PC-9 (cell line): ENCODE measurements at regions not wholly inside any gene's neighbourhood (a gene's known extent, or its start where the extent isn't known, plus 50 kb on each side); places are given as distances from the start of the nearest gene placed in this dataset.

Experiments used
- EZH2 ChIP-seq: fragments of 200-600 bp; sonication (generic); IDR thresholded peaks from 2 replicates; pipeline ENCODE4 v1.8.0; 2017; ENCODE audit warnings: antibody characterized with exemption, low read depth
- TF ChIP-seq, protein P1 (sequence below): fragments of 200-600 bp; sonication (generic); conservative IDR thresholded peaks from 2 replicates; pipeline ENCODE4 v1.6.1; 2017; ENCODE audit warnings: mixed run types, antibody characterized with exemption, mild to moderate bottlenecking, moderate library complexity

DNA sequence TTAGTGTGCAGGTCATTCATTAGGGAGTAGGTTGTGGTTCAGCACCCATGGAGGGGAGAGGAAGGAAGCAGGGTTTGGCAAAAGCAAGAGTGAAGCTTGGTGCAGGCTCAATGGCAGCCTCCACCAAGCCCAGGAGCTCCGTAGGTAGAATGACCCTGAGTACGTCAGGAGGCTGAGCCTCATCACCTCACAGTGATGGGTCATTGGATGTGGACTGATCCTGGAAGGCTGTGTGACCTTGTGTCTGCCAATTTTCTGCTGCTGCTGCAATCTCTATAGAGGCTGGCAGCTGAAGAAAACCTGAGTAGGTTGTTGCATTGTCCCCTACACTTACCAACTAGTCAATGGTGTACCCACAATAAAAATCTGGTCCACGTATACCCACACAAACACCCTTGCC, 173.1 kb downstream of the ASCL1 start:
- TF ChIP-seq, protein P1, sequence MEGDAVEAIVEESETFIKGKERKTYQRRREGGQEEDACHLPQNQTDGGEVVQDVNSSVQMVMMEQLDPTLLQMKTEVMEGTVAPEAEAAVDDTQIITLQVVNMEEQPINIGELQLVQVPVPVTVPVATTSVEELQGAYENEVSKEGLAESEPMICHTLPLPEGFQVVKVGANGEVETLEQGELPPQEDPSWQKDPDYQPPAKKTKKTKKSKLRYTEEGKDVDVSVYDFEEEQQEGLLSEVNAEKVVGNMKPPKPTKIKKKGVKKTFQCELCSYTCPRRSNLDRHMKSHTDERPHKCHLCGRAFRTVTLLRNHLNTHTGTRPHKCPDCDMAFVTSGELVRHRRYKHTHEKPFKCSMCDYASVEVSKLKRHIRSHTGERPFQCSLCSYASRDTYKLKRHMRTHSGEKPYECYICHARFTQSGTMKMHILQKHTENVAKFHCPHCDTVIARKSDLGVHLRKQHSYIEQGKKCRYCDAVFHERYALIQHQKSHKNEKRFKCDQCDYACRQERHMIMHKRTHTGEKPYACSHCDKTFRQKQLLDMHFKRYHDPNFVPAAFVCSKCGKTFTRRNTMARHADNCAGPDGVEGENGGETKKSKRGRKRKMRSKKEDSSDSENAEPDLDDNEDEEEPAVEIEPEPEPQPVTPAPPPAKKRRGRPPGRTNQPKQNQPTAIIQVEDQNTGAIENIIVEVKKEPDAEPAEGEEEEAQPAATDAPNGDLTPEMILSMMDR = no peak
- no peak for TF ChIP-seq EZH2
